Parathyroid adenoma (tissue), 2 donors: ENCODE measurements at regions not wholly inside any gene's neighbourhood (a gene's known extent, or its start where the extent isn't known, plus 50 kb on each side); places are given as distances from the start of the nearest gene placed in this dataset.

Experiments
- H2AFZ ChIP-seq: fragments of 300-600 bp; sonication (generic); one replicate; pipeline ENCODE4 v1.7.0; 2017; ENCODE audit warnings: antibody characterized with exemption, mild to moderate bottlenecking
- H3K27ac ChIP-seq: fragments of 300-600 bp; sonication (generic); one replicate; pipeline ENCODE4 v1.7.0; 2017
- H3K27me3 ChIP-seq: fragments of 300-600 bp; sonication (generic); one replicate; pipeline ENCODE4 v1.7.0; 2017; ENCODE audit warnings: low read length; ENCODE audit not compliant: control insufficient read depth, insufficient read depth
- H3K36me3 ChIP-seq: fragments of 300-600 bp; sonication (generic); one replicate; pipeline ENCODE4 v1.7.0; 2017; ENCODE audit warnings: low read length; ENCODE audit not compliant: control insufficient read depth, insufficient read depth
- H3K4me1 ChIP-seq: fragments of 300-600 bp; sonication (generic); one replicate; pipeline ENCODE4 v1.7.0; 2017; ENCODE audit warnings: control low read depth
- H3K4me2 ChIP-seq: fragments of 300-600 bp; sonication (generic); one replicate; pipeline ENCODE4 v1.7.0; 2017; ENCODE audit warnings: low read length
- H3K4me3 ChIP-seq: fragments of 300-600 bp; sonication (generic); one replicate; pipeline ENCODE4 v1.7.0; 2017; ENCODE audit warnings: low read depth, low read length
- H3K79me2 ChIP-seq: fragments of 300-600 bp; sonication (generic); one replicate; pipeline ENCODE4 v1.7.0; 2017; ENCODE audit warnings: control low read depth
- H3K9ac ChIP-seq: fragments of 300-600 bp; sonication (generic); one replicate; pipeline ENCODE4 v1.7.0; 2017; ENCODE audit warnings: mild to moderate bottlenecking
- H3K9me3 ChIP-seq: fragments of 300-600 bp; sonication (generic); one replicate; pipeline ENCODE4 v1.7.0; 2017; ENCODE audit warnings: low read length; ENCODE audit not compliant: control insufficient read depth
- CTCF ChIP-seq: fragments of 300-600 bp; sonication (generic); IDR thresholded peaks from one replicate; pipeline ENCODE4 v1.7.0; 2017; ENCODE audit warnings: antibody characterized with exemption, mild to moderate bottlenecking
- donor health status: primary hyperparathyroidism.

DNA sequence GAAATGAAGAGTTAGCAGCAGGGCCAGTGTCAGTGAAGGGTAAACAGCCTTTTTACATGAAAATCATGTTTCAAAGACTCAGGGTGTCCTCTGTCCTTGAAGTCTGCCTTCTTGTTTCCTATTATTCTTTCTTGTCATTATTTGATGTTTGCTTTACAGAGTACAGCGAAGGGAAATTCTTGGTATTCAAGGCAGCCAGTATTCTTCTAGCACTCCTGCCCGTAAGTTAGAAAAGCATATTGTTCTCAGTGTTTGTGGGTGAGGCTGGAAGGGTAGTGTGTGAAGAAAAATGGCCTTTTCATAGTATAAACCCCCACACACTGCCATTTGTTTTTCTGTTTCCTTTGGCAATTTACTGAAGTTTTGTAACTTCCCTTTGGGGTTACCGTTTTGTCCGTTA, 217.3 kb upstream of the NAV3 start:
- H3K9ac ChIP-seq = no peak overlapping the region
- no peak for TF ChIP-seq CTCF

GRCh38 chr12:77610446-77610845, 220.2 kb upstream of the NAV3 start:
- no peaks in the 10 kb centered on the region for H3K9me3 ChIP-seq
- no peaks in the 10 kb centered on the region for H3K36me3 ChIP-seq
- no peaks in the 10 kb centered on the region for H3K4me1 ChIP-seq
- no peak overlapping the region for H3K9ac ChIP-seq
- H3K27me3 ChIP-seq = no peaks in the 10 kb centered on the region
- H3K79me2 ChIP-seq = no peaks in the 10 kb centered on the region
- H3K4me2 ChIP-seq = no peak overlapping the region
- no peak overlapping the region for H3K4me3 ChIP-seq
- no peak overlapping the region for H3K27ac ChIP-seq
- no peak overlapping the region for H2AFZ ChIP-seq
- TF ChIP-seq CTCF = no peak

More for the DNA sequence above, 217.3 kb upstream of the NAV3 start:
- no peaks in the 10 kb centered on the region for H3K79me2 ChIP-seq
- H3K9me3 ChIP-seq = no peaks in the 10 kb centered on the region
- no peaks in the 10 kb centered on the region for H3K36me3 ChIP-seq
- no peak overlapping the region for H3K27ac ChIP-seq
- H3K4me2 ChIP-seq = no peak overlapping the region
- H3K4me1 ChIP-seq = no peaks in the 10 kb centered on the region
- no peak overlapping the region for H2AFZ ChIP-seq
- H3K27me3 ChIP-seq = no peaks in the 10 kb centered on the region
- H3K4me3 ChIP-seq = no peak overlapping the region

GRCh38 chr12:77609016-77609415, 221.7 kb upstream of the NAV3 start:
- H3K4me3 ChIP-seq = no peak overlapping the region
- no peak overlapping the region for H2AFZ ChIP-seq
- H3K79me2 ChIP-seq = no peaks in the 10 kb centered on the region
- H3K9ac ChIP-seq = no peak overlapping the region
- H3K36me3 ChIP-seq = no peaks in the 10 kb centered on the region
- no peaks in the 10 kb centered on the region for H3K9me3 ChIP-seq
- no peaks in the 10 kb centered on the region for H3K27me3 ChIP-seq
- no peak for TF ChIP-seq CTCF
- H3K4me2 ChIP-seq = no peak overlapping the region
- H3K4me1 ChIP-seq = no peaks in the 10 kb centered on the region
- no peak overlapping the region for H3K27ac ChIP-seq

- Histone ChIP-seq H2AFZ (no peak overlapping the region), H3K9me3 (no peaks in the 10 kb centered on the region), H3K27ac (no peak overlapping the region), H3K4me3 (no peak overlapping the region), H3K9ac (no peak overlapping the region), H3K27me3 (no peaks in the 10 kb centered on the region), H3K4me1 (no peaks in the 10 kb centered on the region), H3K36me3 (no peaks in the 10 kb centered on the region), H3K4me2 (no peak overlapping the region), H3K79me2 (no peaks in the 10 kb centered on the region)
- TF ChIP-seq CTCF = no peak
These were observed 222.3 kb upstream of the NAV3 start for GRCh38 chr12:77608271-77608824.

- Histone ChIP-seq H3K9ac (no peak overlapping the region), H3K27me3 (no peaks in the 10 kb centered on the region), H3K9me3 (no peaks in the 10 kb centered on the region), H2AFZ (no peak overlapping the region), H3K79me2 (no peaks in the 10 kb centered on the region), H3K4me3 (no peak overlapping the region), H3K4me1 (no peaks in the 10 kb centered on the region), H3K27ac (no peak overlapping the region), H3K36me3 (no peaks in the 10 kb centered on the region), H3K4me2 (no peak overlapping the region)
- no peak for TF ChIP-seq CTCF
These were observed 224.3 kb upstream of the NAV3 start for GRCh38 chr12:77606348-77606747.
